ENCODE measurements at regions not wholly inside any gene's neighbourhood (a gene's known extent, or its start where the extent isn't known, plus 50 kb on each side); places are given as distances from the start of the nearest gene placed in this dataset.
"Not testable (repeated sequence)": the region's sequence is repeated elsewhere in the genome, so short reads cannot be mapped to it uniquely, and the experiment has no call there.

DNA sequence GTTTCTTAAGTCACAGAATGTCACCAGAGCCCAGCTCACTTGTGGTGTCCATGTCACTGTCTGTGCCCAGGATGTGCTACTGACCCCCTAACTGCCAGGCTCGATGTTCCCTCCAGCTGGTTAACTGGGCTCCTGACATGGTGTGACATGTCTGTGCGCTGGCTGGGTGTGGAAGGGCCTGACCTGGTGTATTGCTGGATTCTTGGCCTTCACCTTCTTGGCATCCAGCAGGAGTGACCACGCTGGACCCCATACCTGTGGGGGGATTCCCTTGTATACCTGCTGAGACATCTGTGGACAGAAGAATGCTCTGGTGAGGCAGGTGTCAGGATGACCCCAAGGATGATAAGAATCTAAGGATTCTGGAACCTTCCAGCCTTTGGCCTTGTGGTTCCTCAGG, 1690.1 kb downstream of the TP53TG3F start:
- no peak overlapping the region for H3K27ac Mint-ChIP-seq
- peaks cover 6% of the 10 kb centered on the region for H3K9me3 Mint-ChIP-seq (ENCODE audit: low read depth)
- no peaks in the 10 kb centered on the region for H3K4me1 Mint-ChIP-seq (ENCODE audit: low read depth)
- H3K27me3 Mint-ChIP-seq = no peaks in the 10 kb centered on the region
- no peak overlapping the region for H3K4me3 Mint-ChIP-seq
- no peaks in the 10 kb centered on the region for H3K36me3 Mint-ChIP-seq

DNA sequence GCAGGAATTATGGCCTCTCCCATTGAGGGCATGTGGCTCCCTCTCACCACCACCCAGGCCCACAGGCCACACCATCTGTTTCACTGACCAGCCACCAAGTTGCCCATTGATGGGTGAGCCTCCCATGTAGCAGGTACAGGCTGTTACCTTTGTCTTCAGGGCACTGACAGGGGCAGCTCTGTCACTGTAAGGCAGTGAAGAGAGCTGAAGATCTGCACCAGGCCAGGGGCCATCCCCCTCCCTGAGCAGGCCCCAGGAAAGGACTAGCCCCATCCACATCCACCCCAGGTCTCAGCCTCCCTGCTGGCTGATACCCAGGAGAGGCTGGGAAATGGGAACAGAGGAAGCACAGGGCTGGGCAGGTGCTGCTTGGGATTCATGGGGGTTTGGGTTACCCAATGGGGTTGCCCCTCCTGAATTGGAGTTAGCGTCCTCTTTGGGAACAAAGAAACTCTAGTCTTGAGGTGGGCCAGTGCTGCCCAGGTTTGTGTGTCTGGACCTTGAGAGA, 1691.4 kb downstream of the TP53TG3F start:
- Mint-ChIP-seq H3K27ac (no peak overlapping the region), H3K9me3 (ENCODE audit: low read depth) (peaks cover 10% of the 10 kb centered on the region)

DNA sequence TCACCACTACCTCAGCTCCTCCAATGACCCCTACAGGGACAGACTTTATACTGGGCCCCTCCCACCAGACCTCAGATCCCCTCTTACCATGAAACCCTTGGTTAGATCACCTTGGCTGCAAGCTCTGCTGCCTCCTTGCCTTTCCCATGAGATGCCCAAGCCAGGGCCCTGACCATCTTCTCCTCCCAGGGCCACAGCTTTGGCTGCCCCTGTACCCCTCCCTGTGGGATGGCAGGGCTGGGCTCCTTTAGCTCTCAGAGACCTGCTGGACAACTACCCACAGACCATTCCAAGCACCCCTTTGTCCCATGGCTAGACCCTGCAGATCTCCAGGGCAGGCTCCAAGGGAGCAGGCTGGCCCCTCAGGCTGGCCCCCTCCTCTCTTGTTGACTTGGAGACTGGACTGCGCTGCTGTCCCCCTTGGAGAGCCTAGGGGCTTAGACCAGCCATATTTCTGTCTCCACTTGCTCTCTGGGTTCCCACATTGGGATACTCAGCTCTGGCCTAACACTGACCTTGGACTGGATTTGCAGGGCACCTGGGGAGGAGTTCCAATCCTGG, 1692.7 kb downstream of the TP53TG3F start:
- Mint-ChIP-seq H3K36me3 (no peaks in the 10 kb centered on the region), H3K9me3 (ENCODE audit: low read depth) (peaks cover 21% of the 10 kb centered on the region), H3K27ac (no peak overlapping the region), H3K4me3 (no peak overlapping the region), H3K27me3 (no peaks in the 10 kb centered on the region), H3K4me1 (ENCODE audit: low read depth) (no peaks in the 10 kb centered on the region)

More for the DNA sequence above, 1691.4 kb downstream of the TP53TG3F start:
- Mint-ChIP-seq H3K4me3 (no peak overlapping the region), H3K36me3 (no peaks in the 10 kb centered on the region), H3K27me3 (no peaks in the 10 kb centered on the region), H3K4me1 (ENCODE audit: low read depth) (no peaks in the 10 kb centered on the region)

- H3K9me3 Mint-ChIP-seq (ENCODE audit: low read depth) = peaks cover 31% of the 10 kb centered on the region
Measured at GRCh38 chr16:35154627-35155026, 1695.2 kb downstream of the TP53TG3F start.

GRCh38 chr16:35157549-35157948, 1698.1 kb downstream of the TP53TG3F start:
- not testable (repeated sequence) for H3K27me3 Mint-ChIP-seq; H3K4me1 Mint-ChIP-seq (ENCODE audit: low read depth); H3K4me3 Mint-ChIP-seq; H3K36me3 Mint-ChIP-seq; H3K27ac Mint-ChIP-seq
- H3K9me3 Mint-ChIP-seq (ENCODE audit: low read depth) = peaks cover 31% of the 10 kb centered on the region

More at GRCh38 chr16:35154627-35155026, 1695.2 kb downstream of the TP53TG3F start:
- Mint-ChIP-seq H3K4me3 (no peak overlapping the region), H3K27me3 (no peaks in the 10 kb centered on the region), H3K4me1 (ENCODE audit: low read depth) (no peaks in the 10 kb centered on the region), H3K27ac (no peak overlapping the region), H3K36me3 (no peaks in the 10 kb centered on the region)

- H3K27me3 Mint-ChIP-seq; H3K27ac Mint-ChIP-seq; H3K4me3 Mint-ChIP-seq; H3K4me1 Mint-ChIP-seq (ENCODE audit: low read depth); H3K36me3 Mint-ChIP-seq: not testable (repeated sequence)
- peaks cover 11% of the 10 kb centered on the region for H3K9me3 Mint-ChIP-seq (ENCODE audit: low read depth)
Measured at GRCh38 chr16:35169324-35169723, 1709.9 kb downstream of the TP53TG3F start.

GRCh38 chr16:35170061-35170460, 1710.6 kb downstream of the TP53TG3F start:
- H3K27ac Mint-ChIP-seq; H3K4me3 Mint-ChIP-seq; H3K36me3 Mint-ChIP-seq; H3K27me3 Mint-ChIP-seq; H3K4me1 Mint-ChIP-seq (ENCODE audit: low read depth): not testable (repeated sequence)
- peaks cover 11% of the 10 kb centered on the region for H3K9me3 Mint-ChIP-seq (ENCODE audit: low read depth)

- no peaks in the 10 kb centered on the region for H3K27me3 Mint-ChIP-seq
- H3K36me3 Mint-ChIP-seq = no peaks in the 10 kb centered on the region
- H3K4me1 Mint-ChIP-seq (ENCODE audit: low read depth) = no peaks in the 10 kb centered on the region
- H3K27ac Mint-ChIP-seq = no peak overlapping the region
- no peak overlapping the region for H3K4me3 Mint-ChIP-seq
- peaks cover 11% of the 10 kb centered on the region for H3K9me3 Mint-ChIP-seq (ENCODE audit: low read depth)
Measured at GRCh38 chr16:35170610-35171009, 1711.2 kb downstream of the TP53TG3F start.

GRCh38 chr16:35171106-35171505, 1711.7 kb downstream of the TP53TG3F start:
- H3K9me3 Mint-ChIP-seq (ENCODE audit: low read depth) = peaks cover 11% of the 10 kb centered on the region
- no peaks in the 10 kb centered on the region for H3K27me3 Mint-ChIP-seq
- no peaks in the 10 kb centered on the region for H3K36me3 Mint-ChIP-seq
- no peaks in the 10 kb centered on the region for H3K4me1 Mint-ChIP-seq (ENCODE audit: low read depth)
- no peak overlapping the region for H3K27ac Mint-ChIP-seq
- H3K4me3 Mint-ChIP-seq = no peak overlapping the region

- Mint-ChIP-seq H3K27me3 (no peaks in the 10 kb centered on the region), H3K9me3 (ENCODE audit: low read depth) (peaks cover 8% of the 10 kb centered on the region), H3K4me3 (no peak overlapping the region), H3K27ac (no peak overlapping the region), H3K36me3 (no peaks in the 10 kb centered on the region), H3K4me1 (ENCODE audit: low read depth) (no peaks in the 10 kb centered on the region)
Measured at GRCh38 chr16:35173295-35173694, 1713.9 kb downstream of the TP53TG3F start.

DNA sequence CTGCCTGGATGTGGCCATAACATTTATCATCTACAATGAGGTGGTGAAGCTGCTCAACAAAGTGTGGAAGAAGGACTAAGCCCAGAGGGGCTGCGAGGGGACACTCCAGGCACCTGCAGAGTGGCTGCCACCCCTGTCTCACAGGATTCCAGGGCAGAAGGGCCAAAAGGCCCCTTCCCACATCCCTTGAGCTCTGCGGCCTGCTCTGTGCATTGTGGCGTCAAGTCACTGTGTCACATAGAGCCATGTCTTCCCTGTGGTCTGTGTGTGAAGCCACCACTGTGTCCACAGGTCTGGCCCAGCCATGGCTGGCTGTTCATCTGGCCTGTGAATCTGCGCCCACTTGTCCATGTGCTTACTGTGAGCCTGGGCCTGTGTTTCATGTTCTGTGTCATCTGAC, 1714.6 kb downstream of the TP53TG3F start:
- no peak overlapping the region for H3K4me3 Mint-ChIP-seq
- no peak overlapping the region for H3K27ac Mint-ChIP-seq
- no peaks in the 10 kb centered on the region for H3K4me1 Mint-ChIP-seq (ENCODE audit: low read depth)
- H3K9me3 Mint-ChIP-seq (ENCODE audit: low read depth) = peaks cover 14% of the 10 kb centered on the region
- no peaks in the 10 kb centered on the region for H3K27me3 Mint-ChIP-seq
- no peaks in the 10 kb centered on the region for H3K36me3 Mint-ChIP-seq

DNA sequence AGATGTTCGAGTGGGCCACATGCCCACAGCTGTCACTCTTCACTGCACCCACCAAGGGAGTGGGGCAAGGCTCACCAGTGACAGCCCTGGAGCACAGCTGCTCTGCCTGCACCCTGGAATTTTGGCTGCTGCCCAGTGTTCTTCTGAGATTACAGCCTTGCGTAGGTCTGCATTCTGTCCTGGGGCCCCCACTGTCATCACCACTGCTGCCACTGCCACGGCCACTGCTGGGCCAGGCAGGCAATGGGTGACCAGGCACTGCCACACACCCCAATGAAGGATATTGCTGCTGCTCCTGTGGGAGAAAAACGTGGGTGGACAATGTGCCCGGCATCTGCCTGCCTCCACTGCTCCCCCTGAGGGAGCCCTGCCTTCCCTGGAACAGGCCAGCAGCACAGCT, 1717.0 kb downstream of the TP53TG3F start:
- Mint-ChIP-seq H3K4me3 (no peak overlapping the region), H3K4me1 (ENCODE audit: low read depth) (no peaks in the 10 kb centered on the region), H3K27me3 (no peaks in the 10 kb centered on the region), H3K9me3 (ENCODE audit: low read depth) (peaks cover 10% of the 10 kb centered on the region), H3K27ac (no peak overlapping the region), H3K36me3 (no peaks in the 10 kb centered on the region)

DNA sequence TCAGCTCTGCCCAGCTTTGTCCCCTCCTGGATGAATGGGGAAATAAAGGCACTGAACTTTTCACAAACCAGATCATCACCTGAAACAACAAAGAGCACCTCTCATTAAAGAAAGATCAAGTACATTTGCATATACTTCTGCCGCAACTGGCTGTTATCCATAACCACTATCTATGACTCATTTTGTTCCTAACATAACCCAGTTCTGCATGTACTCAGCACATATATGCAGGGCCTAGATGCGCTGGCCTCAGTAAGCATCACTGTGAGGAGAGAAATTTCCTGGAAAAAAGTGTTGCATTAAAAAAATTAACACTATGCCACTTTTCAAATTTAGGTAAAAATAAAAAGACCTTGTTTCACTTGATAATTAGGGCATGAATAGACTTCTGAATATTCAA, 1718.4 kb downstream of the TP53TG3F start:
- Mint-ChIP-seq H3K27me3 (no peaks in the 10 kb centered on the region), H3K27ac (no peak overlapping the region), H3K4me1 (ENCODE audit: low read depth) (no peaks in the 10 kb centered on the region), H3K36me3 (no peaks in the 10 kb centered on the region), H3K9me3 (ENCODE audit: low read depth) (peaks cover 6% of the 10 kb centered on the region), H3K4me3 (no peak overlapping the region)

DNA sequence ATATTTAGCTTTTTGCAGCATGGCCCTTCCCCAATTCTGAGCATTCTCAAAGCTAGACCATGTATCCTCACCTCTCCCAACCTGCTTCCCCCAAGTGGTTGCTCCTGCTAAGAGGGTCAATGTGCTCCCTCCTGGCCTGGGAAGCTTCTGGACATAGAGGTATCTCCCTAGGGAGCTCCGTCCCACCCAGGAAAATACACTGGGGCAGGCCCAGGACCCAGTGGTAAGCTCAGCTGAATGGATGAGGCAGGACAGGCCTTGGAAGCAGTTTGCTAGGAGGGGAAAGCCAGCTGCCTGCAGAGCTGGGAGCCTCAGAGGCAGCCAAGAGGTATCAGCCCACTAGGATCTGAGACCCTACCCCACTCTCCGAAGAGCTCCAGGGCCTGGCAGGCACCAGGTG, 1721.6 kb downstream of the TP53TG3F start:
- Mint-ChIP-seq H3K4me3 (no peak overlapping the region), H3K27me3 (no peaks in the 10 kb centered on the region), H3K36me3 (peaks cover 2% of the 10 kb centered on the region), H3K9me3 (ENCODE audit: low read depth) (peaks cover 6% of the 10 kb centered on the region), H3K4me1 (ENCODE audit: low read depth) (no peaks in the 10 kb centered on the region), H3K27ac (no peak overlapping the region)

GRCh38 chr16:35181422-35182030, 1722.1 kb downstream of the TP53TG3F start:
- H3K4me1 Mint-ChIP-seq (ENCODE audit: low read depth) = no peaks in the 10 kb centered on the region
- H3K27ac Mint-ChIP-seq = no peak overlapping the region
- peaks cover 2% of the 10 kb centered on the region for H3K36me3 Mint-ChIP-seq
- H3K4me3 Mint-ChIP-seq = no peak overlapping the region
- peaks cover 6% of the 10 kb centered on the region for H3K9me3 Mint-ChIP-seq (ENCODE audit: low read depth)
- H3K27me3 Mint-ChIP-seq = no peaks in the 10 kb centered on the region
